Sigmoid colon (tissue), 3 donors: ENCODE measurements at regions not wholly inside any gene's neighbourhood (a gene's known extent, or its start where the extent isn't known, plus 50 kb on each side); places are given as distances from the start of the nearest gene placed in this dataset.

ENCODE experiments used
- CTCF ChIP-seq, 4 experiments: fragments of 450-650 bp in 3 of 4; fragments of 200-600 bp in 1 of 4; IDR thresholded peaks; one replicate each; pipeline ENCODE4 v1.5.1; 2016 to 2019; ENCODE audit warnings: antibody characterized with exemption in 4 of 4, mild to moderate bottlenecking in 3 of 4, moderate library complexity in 2 of 4
- POLR2A ChIP-seq, 2 donors: fragments of 450-650 bp; IDR thresholded peaks; one replicate each; pipeline ENCODE4 v1.6.1; 2016; ENCODE audit warnings: antibody characterized with exemption in 2 of 2, mild to moderate bottlenecking in 2 of 2, moderate library complexity in 2 of 2

- TF ChIP-seq POLR2A (IDR thresholded peaks at IDR 0.05) (no peak), CTCF (IDR thresholded peaks at IDR 0.05) (no peak)
Measured at GRCh38 chr22:27605390-27605789, 196.2 kb downstream of the MN1 start.
